Occipital lobe (tissue), 1 donor: ENCODE measurements at regions not wholly inside any gene's neighbourhood (a gene's known extent, or its start where the extent isn't known, plus 50 kb on each side); places are given as distances from the start of the nearest gene placed in this dataset.
"Not testable (repeated sequence)": the region's sequence is repeated elsewhere in the genome, so short reads cannot be mapped to it uniquely, and the experiment has no call there.

Experiments used
- DNase-seq: peaks from one replicate; lab custom pipeline; 2025; lab: John Stamatoyannopoulos, UW

GRCh38 chr2:143933946-143934569, 585.9 kb downstream of the ZEB2 start:
- DNase-seq, result no peak

- no peak for DNase-seq
Measured at GRCh38 chr2:143930891-143931290, 589.0 kb downstream of the ZEB2 start.

DNA sequence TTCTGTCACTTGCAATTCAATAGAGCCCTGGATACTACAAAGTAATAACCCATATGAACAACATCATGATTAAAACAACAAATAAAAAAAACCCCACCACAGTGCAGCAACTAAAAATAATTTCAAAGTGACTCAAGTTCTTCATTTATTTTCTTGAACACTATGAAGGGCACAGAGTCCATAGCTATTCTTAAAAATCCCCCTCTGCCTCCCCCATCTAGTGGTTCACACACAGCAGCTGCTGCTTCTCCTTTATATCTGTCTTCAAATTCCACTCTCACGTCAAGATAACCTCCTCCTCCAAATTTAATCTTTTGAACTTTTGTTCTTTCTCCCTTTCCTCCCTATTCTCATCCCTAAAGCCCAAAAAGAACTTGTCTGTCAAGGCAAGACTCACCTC, 591.3 kb downstream of the ZEB2 start:
- no peak for DNase-seq

GRCh38 chr2:143928184-143928583, 591.7 kb downstream of the ZEB2 start:
- no peak for DNase-seq

GRCh38 chr2:143926736-143927135, 593.2 kb downstream of the ZEB2 start:
- DNase-seq, result no peak

DNA sequence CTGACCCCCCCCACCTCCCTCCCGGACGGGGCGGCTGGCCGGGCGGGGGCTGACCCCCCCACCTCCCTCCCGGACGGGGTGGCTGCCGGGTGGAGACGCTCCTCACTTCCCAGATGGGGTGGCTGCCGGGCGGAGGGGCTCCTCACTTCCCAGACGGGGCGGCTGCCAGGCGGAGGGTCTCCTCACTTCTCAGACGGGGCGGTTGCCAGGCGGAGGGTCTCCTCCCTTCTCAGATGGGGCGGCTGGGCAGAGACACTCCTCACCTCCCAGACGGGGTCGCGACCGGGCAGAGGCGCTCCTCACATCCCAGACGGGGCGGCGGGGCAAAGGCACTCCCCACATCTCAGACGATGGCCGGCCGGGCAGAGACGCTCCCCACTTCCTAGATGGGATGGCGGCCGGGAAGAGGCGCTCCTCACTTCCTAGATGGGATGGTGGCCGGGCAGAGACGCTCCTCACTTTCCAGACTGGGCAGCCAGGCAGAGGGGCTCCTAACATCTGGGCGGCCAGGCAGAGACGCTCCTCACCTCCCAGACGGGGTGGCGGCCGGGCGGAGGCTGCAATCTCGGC, 597.6 kb downstream of the ZEB2 start:
- not testable (repeated sequence) for DNase-seq

- DNase-seq, result no peak
Measured at GRCh38 chr2:143918465-143918989, 601.4 kb downstream of the ZEB2 start.

- no peak for DNase-seq
Measured at GRCh38 chr2:143916781-143917180, 603.1 kb downstream of the ZEB2 start.

DNA sequence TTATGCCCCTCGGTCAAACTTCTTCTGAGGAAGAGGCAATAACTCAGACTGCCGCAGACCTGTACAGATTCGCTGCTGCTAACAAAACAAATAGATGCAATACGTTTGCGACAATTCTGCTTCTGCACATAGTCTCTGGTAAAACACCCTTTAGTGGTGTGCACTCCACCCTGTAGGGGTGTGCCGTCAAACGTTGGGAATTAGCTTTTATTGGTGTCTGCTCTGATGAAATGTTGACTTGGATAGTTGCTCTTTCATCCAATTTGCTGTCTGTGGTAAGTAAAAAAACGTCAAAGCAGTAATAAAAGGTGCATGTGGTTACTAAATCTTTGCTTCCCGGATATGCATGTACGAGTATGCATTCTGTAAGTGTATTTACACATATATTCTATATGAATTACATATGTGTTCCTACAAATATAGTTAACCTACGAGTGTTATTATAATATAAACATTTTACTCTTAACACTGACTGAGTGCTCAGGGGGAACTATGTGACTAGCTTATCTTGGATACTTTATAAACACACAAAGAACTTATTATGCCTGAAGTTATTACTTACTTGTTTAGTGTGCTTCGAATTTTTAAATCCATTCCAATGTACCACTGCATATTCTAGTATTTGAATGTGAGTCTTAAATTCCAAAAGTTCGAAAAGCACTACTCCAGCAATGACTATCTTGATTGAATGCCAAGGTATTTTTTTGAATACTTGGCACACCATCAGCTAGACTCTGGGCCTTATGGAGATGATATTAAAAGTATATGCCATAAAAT, 610.2 kb downstream of the ZEB2 start:
- no peak for DNase-seq

GRCh38 chr2:143908843-143909242, 611.1 kb downstream of the ZEB2 start:
- no peak for DNase-seq

GRCh38 chr2:143907801-143908200, 612.1 kb downstream of the ZEB2 start:
- no peak for DNase-seq

GRCh38 chr2:143906850-143907249, 613.1 kb downstream of the ZEB2 start:
- no peak for DNase-seq

- no peak for DNase-seq
Measured at GRCh38 chr2:143905587-143905986, 614.3 kb downstream of the ZEB2 start.

- no peak for DNase-seq
Measured at GRCh38 chr2:143903172-143903856, 616.6 kb downstream of the ZEB2 start.

DNA sequence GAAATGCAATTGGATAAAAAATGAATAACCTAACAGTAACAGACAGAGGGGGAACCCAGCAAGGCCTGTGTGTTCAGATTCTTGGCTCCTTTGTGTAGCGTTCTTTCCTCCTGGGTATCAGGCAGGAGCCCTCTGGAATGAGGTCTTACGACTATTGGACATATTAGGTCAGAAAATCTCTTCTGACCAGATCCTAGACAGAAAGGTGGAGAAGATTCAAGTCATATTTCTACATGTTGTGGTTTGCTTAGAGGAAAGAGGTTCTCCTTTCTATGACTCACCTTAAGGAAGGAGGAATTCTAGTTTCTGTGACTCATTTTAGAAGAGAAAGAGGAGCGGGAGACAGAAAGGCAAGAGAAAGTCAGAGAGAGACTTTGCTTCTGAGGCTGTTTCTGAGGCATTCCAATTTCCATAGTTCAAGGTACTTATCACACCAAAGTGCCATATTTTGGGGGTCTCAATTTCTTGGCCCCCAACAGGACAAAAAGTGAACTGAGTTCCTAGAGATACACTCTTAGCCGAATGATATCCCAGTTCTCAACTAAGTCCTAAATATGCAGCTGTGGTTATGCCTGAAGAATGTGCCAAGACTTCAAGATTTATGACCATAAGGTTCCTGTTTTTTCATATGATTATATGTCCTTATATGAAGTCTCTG, 618.6 kb downstream of the ZEB2 start:
- DNase-seq, result no peak

GRCh38 chr2:143899987-143900386, 619.9 kb downstream of the ZEB2 start:
- no peak for DNase-seq

- no peak for DNase-seq
Measured at GRCh38 chr2:143893371-143893770, 626.5 kb downstream of the ZEB2 start.

DNA sequence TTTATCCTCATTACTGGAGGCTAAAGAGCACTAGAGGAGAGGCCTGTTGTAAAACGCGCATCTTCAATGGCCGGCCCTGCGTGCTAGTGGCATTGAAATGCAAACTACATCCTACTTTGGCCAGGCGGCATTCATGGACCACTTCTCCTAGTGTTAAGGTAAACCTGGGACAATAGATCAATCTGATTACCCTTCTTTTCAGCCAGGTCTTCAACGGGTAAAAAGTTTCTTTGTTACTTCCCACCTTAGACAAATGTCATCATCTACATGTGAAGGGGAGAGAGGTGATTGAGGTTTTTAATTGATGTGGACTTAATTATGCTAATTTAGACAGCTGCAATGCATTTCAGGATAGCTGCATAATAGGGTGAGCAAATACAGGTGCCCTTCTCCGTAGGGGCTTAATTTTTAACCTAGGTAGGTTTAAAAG, 628.0 kb downstream of the ZEB2 start:
- DNase-seq, result no peak

DNA sequence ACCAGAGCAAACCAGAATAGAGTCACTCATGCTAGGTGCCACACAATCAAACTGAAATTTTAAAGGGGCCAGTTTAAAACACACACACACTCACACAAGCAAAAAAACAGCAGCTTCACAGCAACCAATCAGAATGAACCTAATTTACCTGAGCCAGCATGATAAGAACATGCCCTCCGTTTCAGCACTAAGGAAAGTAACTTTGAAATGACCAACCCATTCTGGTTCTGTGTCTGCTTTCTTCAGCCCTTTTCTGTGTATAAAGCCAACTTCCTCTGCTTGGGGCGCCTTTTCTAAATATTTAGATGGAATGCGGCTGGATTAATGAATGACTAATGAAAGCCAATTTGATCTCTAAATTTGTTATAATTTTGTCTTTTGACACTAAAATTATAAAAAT, 629.1 kb downstream of the ZEB2 start:
- no peak for DNase-seq

- DNase-seq, result no peak
Measured at GRCh38 chr2:143889216-143889615, 630.7 kb downstream of the ZEB2 start.

DNA sequence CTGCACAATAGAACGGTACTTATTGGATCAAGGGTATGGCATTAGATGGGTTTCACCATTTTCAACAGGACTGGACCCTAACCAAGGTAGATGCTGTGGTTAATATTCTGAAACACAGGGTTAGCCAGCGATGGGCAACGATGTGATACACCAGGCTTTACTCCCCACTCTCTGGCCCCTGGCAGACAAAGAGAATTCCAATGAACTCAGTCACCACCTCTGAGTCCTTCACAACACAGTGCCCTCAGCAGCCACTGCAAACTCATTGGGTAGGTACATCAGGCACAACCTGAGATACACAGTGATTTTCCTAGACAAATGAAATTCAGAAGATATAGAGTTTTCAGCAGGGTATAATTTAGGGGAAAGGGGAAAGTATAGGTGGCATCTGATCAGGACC, 634.5 kb downstream of the ZEB2 start:
- no peak for DNase-seq

- DNase-seq, result no peak
Measured at GRCh38 chr2:143881246-143881645, 638.7 kb downstream of the ZEB2 start.
